ENCODE measurements at regions not wholly inside any gene's neighbourhood (a gene's known extent, or its start where the extent isn't known, plus 50 kb on each side); places are given as distances from the start of the nearest gene placed in this dataset.

GRCh38 chr7:54066643-54067042, 475.5 kb upstream of the VSTM2A start:
- TF ChIP-seq CTCF (IDR thresholded peaks at IDR 0.05; ENCODE audit: extremely low read depth in 1 of 2, insufficient read depth in 1 of 2, low read depth in 1 of 2, low read length in 2 of 2) (no peak), POLR2A (IDR thresholded peaks at IDR 0.05; ENCODE audit: low read depth, low read length) (no peak), POLR2AphosphoS5 (IDR thresholded peaks at IDR 0.05; ENCODE audit: insufficient read depth, low read depth, low read length) (no peak), MAX (IDR thresholded peaks at IDR 0.05; ENCODE audit: insufficient read depth, insufficient read length) (no peak), JUN (IDR thresholded peaks at IDR 0.05; ENCODE audit: borderline replicate concordance, insufficient read depth, insufficient read length, low read depth) (no peak), EZH2 (IDR thresholded peaks at IDR 0.05; ENCODE audit: borderline replicate concordance, low read depth, low read length, severe bottlenecking) (no peak), GATA2 (IDR thresholded peaks at IDR 0.05; ENCODE audit: insufficient read depth, insufficient read length, low read depth, low read length) (no peak), MYC (IDR thresholded peaks at IDR 0.05; ENCODE audit: low read depth, low read length) (no peak)

All from endothelial cell of umbilical vein (primary cell).